Liver (tissue), 8 donors: ENCODE measurements at regions not wholly inside any gene's neighbourhood (a gene's known extent, or its start where the extent isn't known, plus 50 kb on each side); places are given as distances from the start of the nearest gene placed in this dataset.

Source experiments
- DNase-seq: peaks from one replicate; pipeline ENCODE4 v3.0.0-alpha.2; 2017; ENCODE audit warnings: low spot score
- H3K27ac ChIP-seq, 2 donors: one replicate each; pipeline ENCODE4 v1.7.0; 2013; ENCODE audit warnings: inconsistent platforms in 2 of 2, low read length in 2 of 2, control low read depth in 1 of 2, low read depth in 1 of 2, mild to moderate bottlenecking in 1 of 2
- H3K27me3 ChIP-seq, 4 donors: one replicate each; pipeline versions ENCODE4 v1.6.1 to v1.7.0; 2013; ENCODE audit warnings: low read length in 3 of 4, inconsistent platforms in 1 of 4, mild to moderate bottlenecking in 1 of 4, moderate library complexity in 1 of 4; ENCODE audit not compliant: control insufficient read depth in 4 of 4, insufficient read depth in 4 of 4
- H3K36me3 ChIP-seq, 4 donors: one replicate each; pipeline versions ENCODE4 v1.6.1 to v1.7.0; 2013; ENCODE audit warnings: low read length in 3 of 4, mild to moderate bottlenecking in 3 of 4, low read depth in 1 of 4, moderate library complexity in 1 of 4; ENCODE audit not compliant: control insufficient read depth in 4 of 4, insufficient read depth in 3 of 4
- H3K4me1 ChIP-seq, 4 donors: one replicate each; pipeline versions ENCODE4 v1.6.1 to v1.7.0; 2013; ENCODE audit warnings: low read length in 3 of 4, mild to moderate bottlenecking in 3 of 4, moderate library complexity in 1 of 4; ENCODE audit not compliant: control insufficient read depth in 4 of 4, insufficient read depth in 4 of 4
- H3K4me3 ChIP-seq, 3 donors: one replicate each; pipeline versions ENCODE4 v1.6.1 to v1.7.0; 2013; ENCODE audit warnings: low read length in 3 of 3, control low read depth in 1 of 3, low read depth in 1 of 3, mild to moderate bottlenecking in 1 of 3
- H3K9ac ChIP-seq, 2 donors: one replicate each; pipeline ENCODE4 v1.7.0; 2013; ENCODE audit warnings: low read length in 2 of 2, mild to moderate bottlenecking in 2 of 2, moderate library complexity in 2 of 2, control low read depth in 1 of 2, low read depth in 1 of 2
- H3K9me3 ChIP-seq, 4 donors: one replicate each; pipeline versions ENCODE4 v1.6.1 to v1.7.0; 2013; ENCODE audit warnings: low read length in 3 of 4; ENCODE audit not compliant: control insufficient read depth in 4 of 4
- EGR1 ChIP-seq, 2 donors: IDR thresholded peaks; 2 replicates each; pipeline ENCODE4 v1.6.1; 2016 to 2018; ENCODE audit warnings: antibody characterized with exemption in 2 of 2, low read depth in 2 of 2
- FOXA1 ChIP-seq: IDR thresholded peaks from 2 replicates; pipeline ENCODE4 v1.6.1; 2016; ENCODE audit warnings: antibody characterized with exemption
- FOXA2 ChIP-seq: IDR thresholded peaks from 2 replicates; pipeline ENCODE4 v1.6.1; 2016; ENCODE audit warnings: antibody characterized with exemption
- GABPA ChIP-seq, 2 donors: IDR thresholded peaks in 1 of 2; conservative IDR thresholded peaks in 1 of 2; 2 replicates each; pipeline ENCODE4 v1.6.1; 2016; ENCODE audit warnings: antibody characterized with exemption in 2 of 2, mild to moderate bottlenecking in 1 of 2, moderate library complexity in 1 of 2
- HNF4A ChIP-seq, 2 donors: conservative IDR thresholded peaks; 2 replicates each; pipeline ENCODE4 v1.6.1; 2016; ENCODE audit warnings: antibody characterized with exemption in 2 of 2, mild to moderate bottlenecking in 2 of 2
- HNF4G ChIP-seq: IDR thresholded peaks from 2 replicates; pipeline ENCODE4 v1.6.1; 2016; ENCODE audit warnings: antibody characterized with exemption
- JUND ChIP-seq, 2 donors: IDR thresholded peaks; 2 replicates each; pipeline ENCODE4 v1.6.1; 2016; ENCODE audit warnings: antibody characterized with exemption in 2 of 2
- NR2F2 ChIP-seq: IDR thresholded peaks from 2 replicates; pipeline ENCODE4 v1.6.1; 2016; ENCODE audit warnings: antibody characterized with exemption
- RAD21 ChIP-seq, 2 donors: IDR thresholded peaks; 2 replicates each; pipeline ENCODE4 v1.6.1; 2016; ENCODE audit warnings: antibody characterized with exemption in 2 of 2, mild to moderate bottlenecking in 2 of 2
- RXRA ChIP-seq, 2 donors: IDR thresholded peaks; 2 replicates each; pipeline ENCODE4 v1.6.1; 2017 to 2018; ENCODE audit warnings: antibody characterized with exemption in 2 of 2, mild to moderate bottlenecking in 1 of 2
- SP1 ChIP-seq: IDR thresholded peaks from 2 replicates; pipeline ENCODE4 v1.6.1; 2018; ENCODE audit warnings: antibody characterized with exemption, mild to moderate bottlenecking
- YY1 ChIP-seq: IDR thresholded peaks from 2 replicates; pipeline ENCODE4 v1.6.1; 2016; ENCODE audit warnings: antibody characterized with exemption, mild to moderate bottlenecking
- ZBTB33 ChIP-seq: IDR thresholded peaks from 2 replicates; pipeline ENCODE4 v1.6.1; 2016; ENCODE audit warnings: antibody characterized with exemption
- WGBS: extraction: QIAGEN DNeasy Blood & Tissue Kit; methylation state at CpG from one replicate; pipeline ENCODE4 v1.1.7; 2013; 5-methylcytosine and 5-hydroxymethylcytosine counted together
- TF ChIP-seq, protein P1 (sequence below): IDR thresholded peaks from 2 replicates; pipeline ENCODE4 v1.6.1; 2016; ENCODE audit warnings: antibody characterized with exemption, mild to moderate bottlenecking
- TF ChIP-seq, protein P2 (sequence below): fragments of 150-350 bp; IDR thresholded peaks from 2 replicates; pipeline ENCODE4 v1.5.1; 2017; ENCODE audit warnings: improper control_type of control experiment, low read depth, low read length; ENCODE audit not compliant: missing input control
- TF ChIP-seq, protein P3 (sequence below): IDR thresholded peaks from 2 replicates; pipeline ENCODE4 v1.6.1; 2016; ENCODE audit warnings: antibody characterized with exemption
- TF ChIP-seq, protein P4 (sequence below): IDR thresholded peaks from 2 replicates; pipeline ENCODE4 v1.6.1; 2016; ENCODE audit warnings: antibody characterized with exemption
- donor health status: healthy.
- donor health status: healthy.
- donor health status: healthy.
- donor health status: healthy.
- donor health status: healthy.

DNA sequence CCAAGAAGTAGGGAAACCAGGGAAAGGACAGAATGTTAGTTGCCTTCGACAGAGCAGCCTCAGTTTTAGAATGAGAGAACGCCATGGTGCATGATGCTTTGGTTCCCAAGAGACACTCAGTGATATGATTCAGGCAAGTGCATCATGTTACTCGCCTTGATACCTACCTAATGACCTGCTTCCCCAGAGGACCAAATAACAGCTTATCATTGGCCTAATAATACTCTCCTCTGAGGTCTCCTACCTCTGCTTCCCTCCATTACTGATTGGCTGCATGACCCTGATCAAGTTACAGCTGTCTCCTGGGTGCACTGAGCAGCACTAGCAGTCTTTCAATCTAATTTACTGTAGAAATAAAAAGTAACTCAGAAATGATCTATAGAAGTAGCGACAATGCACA lies 979.7 kb upstream of the FAT3 start:
- Histone ChIP-seq H3K9ac (no peak overlapping the region), H3K4me1 (no peaks in the 10 kb centered on the region), H3K4me3 (no peak overlapping the region), H3K27me3 (peaks cover 0 to 3% (median 0%) of the 10 kb centered on the region in 4 donors), H3K9me3 (no peaks in the 10 kb centered on the region), H3K27ac (no peak overlapping the region), H3K36me3 (no peaks in the 10 kb centered on the region)
- no peak for DNase-seq
- 78% methylated on average over 4 of the region's 4 CpGs for WGBS
- no peak for TF ChIP-seq JUND (IDR thresholded peaks at IDR 0.05)
- TF ChIP-seq EGR1 (IDR thresholded peaks at IDR 0.05; ENCODE audit: low read depth in 2 of 2): no peak
- no peak for TF ChIP-seq RXRA (IDR thresholded peaks at IDR 0.05)
- TF ChIP-seq FOXA2: no peak
- TF ChIP-seq ZBTB33: no peak
- no peak for TF ChIP-seq YY1
- TF ChIP-seq, protein P1, sequence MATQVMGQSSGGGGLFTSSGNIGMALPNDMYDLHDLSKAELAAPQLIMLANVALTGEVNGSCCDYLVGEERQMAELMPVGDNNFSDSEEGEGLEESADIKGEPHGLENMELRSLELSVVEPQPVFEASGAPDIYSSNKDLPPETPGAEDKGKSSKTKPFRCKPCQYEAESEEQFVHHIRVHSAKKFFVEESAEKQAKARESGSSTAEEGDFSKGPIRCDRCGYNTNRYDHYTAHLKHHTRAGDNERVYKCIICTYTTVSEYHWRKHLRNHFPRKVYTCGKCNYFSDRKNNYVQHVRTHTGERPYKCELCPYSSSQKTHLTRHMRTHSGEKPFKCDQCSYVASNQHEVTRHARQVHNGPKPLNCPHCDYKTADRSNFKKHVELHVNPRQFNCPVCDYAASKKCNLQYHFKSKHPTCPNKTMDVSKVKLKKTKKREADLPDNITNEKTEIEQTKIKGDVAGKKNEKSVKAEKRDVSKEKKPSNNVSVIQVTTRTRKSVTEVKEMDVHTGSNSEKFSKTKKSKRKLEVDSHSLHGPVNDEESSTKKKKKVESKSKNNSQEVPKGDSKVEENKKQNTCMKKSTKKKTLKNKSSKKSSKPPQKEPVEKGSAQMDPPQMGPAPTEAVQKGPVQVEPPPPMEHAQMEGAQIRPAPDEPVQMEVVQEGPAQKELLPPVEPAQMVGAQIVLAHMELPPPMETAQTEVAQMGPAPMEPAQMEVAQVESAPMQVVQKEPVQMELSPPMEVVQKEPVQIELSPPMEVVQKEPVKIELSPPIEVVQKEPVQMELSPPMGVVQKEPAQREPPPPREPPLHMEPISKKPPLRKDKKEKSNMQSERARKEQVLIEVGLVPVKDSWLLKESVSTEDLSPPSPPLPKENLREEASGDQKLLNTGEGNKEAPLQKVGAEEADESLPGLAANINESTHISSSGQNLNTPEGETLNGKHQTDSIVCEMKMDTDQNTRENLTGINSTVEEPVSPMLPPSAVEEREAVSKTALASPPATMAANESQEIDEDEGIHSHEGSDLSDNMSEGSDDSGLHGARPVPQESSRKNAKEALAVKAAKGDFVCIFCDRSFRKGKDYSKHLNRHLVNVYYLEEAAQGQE: no peak
- no peak for TF ChIP-seq SP1
- TF ChIP-seq, protein P2, sequence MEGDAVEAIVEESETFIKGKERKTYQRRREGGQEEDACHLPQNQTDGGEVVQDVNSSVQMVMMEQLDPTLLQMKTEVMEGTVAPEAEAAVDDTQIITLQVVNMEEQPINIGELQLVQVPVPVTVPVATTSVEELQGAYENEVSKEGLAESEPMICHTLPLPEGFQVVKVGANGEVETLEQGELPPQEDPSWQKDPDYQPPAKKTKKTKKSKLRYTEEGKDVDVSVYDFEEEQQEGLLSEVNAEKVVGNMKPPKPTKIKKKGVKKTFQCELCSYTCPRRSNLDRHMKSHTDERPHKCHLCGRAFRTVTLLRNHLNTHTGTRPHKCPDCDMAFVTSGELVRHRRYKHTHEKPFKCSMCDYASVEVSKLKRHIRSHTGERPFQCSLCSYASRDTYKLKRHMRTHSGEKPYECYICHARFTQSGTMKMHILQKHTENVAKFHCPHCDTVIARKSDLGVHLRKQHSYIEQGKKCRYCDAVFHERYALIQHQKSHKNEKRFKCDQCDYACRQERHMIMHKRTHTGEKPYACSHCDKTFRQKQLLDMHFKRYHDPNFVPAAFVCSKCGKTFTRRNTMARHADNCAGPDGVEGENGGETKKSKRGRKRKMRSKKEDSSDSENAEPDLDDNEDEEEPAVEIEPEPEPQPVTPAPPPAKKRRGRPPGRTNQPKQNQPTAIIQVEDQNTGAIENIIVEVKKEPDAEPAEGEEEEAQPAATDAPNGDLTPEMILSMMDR: no peak
- no peak for TF ChIP-seq GABPA (IDR thresholded peaks at IDR 0.05 in 1 of 2, conservative IDR thresholded peaks at IDR 0.05 in 1 of 2)
- no peak for TF ChIP-seq NR2F2
- no peak for TF ChIP-seq HNF4A (conservative IDR thresholded peaks at IDR 0.05)
- TF ChIP-seq FOXA1: no peak
- TF ChIP-seq, protein P3, sequence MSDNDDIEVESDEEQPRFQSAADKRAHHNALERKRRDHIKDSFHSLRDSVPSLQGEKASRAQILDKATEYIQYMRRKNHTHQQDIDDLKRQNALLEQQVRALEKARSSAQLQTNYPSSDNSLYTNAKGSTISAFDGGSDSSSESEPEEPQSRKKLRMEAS: no peak

DNA sequence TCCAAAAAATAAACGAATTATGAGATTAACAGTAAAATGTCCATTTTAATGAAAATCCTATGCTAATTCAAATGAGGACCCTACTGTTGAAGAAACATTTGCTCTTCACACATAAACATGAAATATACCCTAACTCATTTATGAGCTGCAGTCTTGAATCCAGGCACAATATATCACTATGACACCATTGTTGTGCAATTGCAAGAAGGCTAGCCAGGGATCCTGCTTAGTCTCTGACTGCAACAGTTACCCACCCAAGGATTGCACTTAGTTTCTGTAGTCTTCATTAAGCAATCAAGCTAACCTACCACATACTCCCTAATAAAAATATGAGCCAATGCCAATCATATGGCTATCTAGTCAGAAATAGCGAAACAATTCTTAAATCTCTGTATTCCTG lies 981.0 kb upstream of the FAT3 start:
- no peaks in the 10 kb centered on the region for H3K36me3 ChIP-seq
- H3K4me1 ChIP-seq: no peaks in the 10 kb centered on the region
- TF ChIP-seq JUND (IDR thresholded peaks at IDR 0.05): no peak
- TF ChIP-seq FOXA2: no peak
- TF ChIP-seq, protein P1: no peak
- TF ChIP-seq ZBTB33: no peak
- TF ChIP-seq HNF4G: no peak
- no peak for TF ChIP-seq GABPA (IDR thresholded peaks at IDR 0.05 in 1 of 2, conservative IDR thresholded peaks at IDR 0.05 in 1 of 2)
- TF ChIP-seq, protein P3: no peak
- TF ChIP-seq, protein P4, sequence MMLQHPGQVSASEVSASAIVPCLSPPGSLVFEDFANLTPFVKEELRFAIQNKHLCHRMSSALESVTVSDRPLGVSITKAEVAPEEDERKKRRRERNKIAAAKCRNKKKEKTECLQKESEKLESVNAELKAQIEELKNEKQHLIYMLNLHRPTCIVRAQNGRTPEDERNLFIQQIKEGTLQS: no peak
- no peak for TF ChIP-seq EGR1 (IDR thresholded peaks at IDR 0.05; ENCODE audit: low read depth in 2 of 2)
- no peak for TF ChIP-seq YY1
- TF ChIP-seq SP1: no peak
- TF ChIP-seq RAD21 (IDR thresholded peaks at IDR 0.05): no peak
- H3K9me3 ChIP-seq: no peaks in the 10 kb centered on the region
- 79% methylated on average over 2 of the region's 2 CpGs for WGBS
- H3K27ac ChIP-seq: no peak overlapping the region
- H3K9ac ChIP-seq: no peak overlapping the region
- no peak for DNase-seq
- peaks cover 0 to 4% (median 0%) of the 10 kb centered on the region in 4 donors for H3K27me3 ChIP-seq
- no peak overlapping the region for H3K4me3 ChIP-seq
